IMR-90 (cell line): ENCODE measurements at regions not wholly inside any gene's neighbourhood (a gene's known extent, or its start where the extent isn't known, plus 50 kb on each side); places are given as distances from the start of the nearest gene placed in this dataset.

ENCODE experiments used
- ATAC-seq: fragments of 200-7000 bp; cut with Tn5 transposase; 2 replicates; pipeline ENCODE4 v1.9.1; 2020; ENCODE audit warnings: low read depth, mild to moderate bottlenecking, moderate library complexity
- BruUV-seq: library from RNA; stranded (reverse); fragments of 400-500 nt; replicated peaks from 2 replicates; lab custom pipeline; 2021; lab: Mats Ljungman, UMichigan
- CTCF ChIA-PET: fragments of 300-600 bp; formaldehyde crosslinking; extraction: SDS; loops from one replicate; lab custom pipeline; 2021; ENCODE audit warnings: antibody characterized with exemption; lab: Yijun Ruan, JAX
- POLR2A ChIA-PET: fragments of 300-600 bp; sonication (Branson Sonifier 250); formaldehyde crosslinking; loops from one replicate; lab custom pipeline; 2022; ENCODE audit warnings: antibody characterized with exemption; ENCODE audit not compliant: unreplicated experiment; lab: Charles Lee
- DNase-seq: peaks from one replicate; pipeline ENCODE4 v3.0.0; 2013
- H2AFZ ChIP-seq: replicated peaks from 2 replicates; pipeline ENCODE3; 2013; ENCODE audit warnings: low read length, mild to moderate bottlenecking; ENCODE audit not compliant: poor library complexity
- H2AK5ac ChIP-seq: 2 replicates; pipeline ENCODE4 v1.6.1; 2013; ENCODE audit warnings: low read depth, low read length, inconsistent platforms
- H2AK9ac ChIP-seq: replicated peaks from 2 replicates; pipeline ENCODE3; 2013; ENCODE audit warnings: mild to moderate bottlenecking, low read depth, low read length, moderate library complexity; ENCODE audit not compliant: poor library complexity
- H2BK120ac ChIP-seq: 2 replicates; pipeline ENCODE4 v1.6.1; 2013; ENCODE audit warnings: low read depth, low read length, inconsistent platforms
- H2BK15ac ChIP-seq: 3 replicates; pipeline ENCODE4 v1.6.1; 2013; ENCODE audit warnings: low read depth, low read length, inconsistent platforms
- H2BK20ac ChIP-seq: 2 replicates; pipeline ENCODE4 v1.6.1; 2013; ENCODE audit warnings: low read depth, mild to moderate bottlenecking, inconsistent platforms, low read length, moderate library complexity
- H2BK5ac ChIP-seq: 2 replicates; pipeline ENCODE4 v1.6.1; 2013; ENCODE audit warnings: mild to moderate bottlenecking, low read depth, low read length, inconsistent platforms; ENCODE audit not compliant: poor library complexity, severe bottlenecking
- H3K14ac ChIP-seq: replicated peaks from 2 replicates; pipeline ENCODE4 v1.6.1; 2013; ENCODE audit warnings: low read depth, low read length, inconsistent platforms
- H3K18ac ChIP-seq: 2 replicates; pipeline ENCODE4 v1.6.1; 2013; ENCODE audit warnings: low read depth, low read length, control low read depth
- H3K23ac ChIP-seq: 2 replicates; pipeline ENCODE4 v1.6.1; 2013; ENCODE audit warnings: low read depth, low read length, inconsistent platforms
- H3K27ac ChIP-seq: 2 replicates; pipeline ENCODE4 v1.5.1; 2013; ENCODE audit warnings: mild to moderate bottlenecking, control low read depth, low read length; ENCODE audit not compliant: insufficient read depth
- H3K27me3 ChIP-seq: 2 replicates; pipeline ENCODE4 v1.6.1; 2013; ENCODE audit warnings: low read length; ENCODE audit not compliant: control insufficient read depth, insufficient read depth
- H3K36me3 ChIP-seq: 2 replicates; pipeline ENCODE4 v1.6.1; 2013; ENCODE audit warnings: low read length, mixed read lengths; ENCODE audit not compliant: control insufficient read depth, insufficient read depth
- H3K4ac ChIP-seq: 2 replicates; pipeline ENCODE4 v1.6.1; 2013; ENCODE audit warnings: low read depth, low read length, inconsistent platforms
- H3K4me1 ChIP-seq: 2 replicates; pipeline ENCODE4 v1.6.1; 2013; ENCODE audit warnings: low read length, mixed read lengths; ENCODE audit not compliant: control insufficient read depth, insufficient read depth
- H3K4me2 ChIP-seq: 2 replicates; pipeline ENCODE4 v1.6.1; 2013; ENCODE audit warnings: low read depth, mild to moderate bottlenecking, control low read depth, low read length, moderate library complexity
- H3K4me3 ChIP-seq: 2 replicates; pipeline ENCODE4 v1.5.1; 2013; ENCODE audit warnings: low read depth, mild to moderate bottlenecking, control low read depth, low read length, moderate library complexity; ENCODE audit not compliant: insufficient read depth
- H3K56ac ChIP-seq: 2 replicates; pipeline ENCODE4 v1.6.1; 2013; ENCODE audit warnings: low read length, inconsistent platforms; ENCODE audit not compliant: insufficient read depth; ENCODE audit errors: extremely low read depth
- H3K79me1 ChIP-seq, 2 experiments: 2 replicates each; pipeline ENCODE4 v1.6.1; 2013; ENCODE audit warnings: low read length in 2 of 2, inconsistent platforms in 1 of 2, low read depth in 1 of 2
- H3K9ac ChIP-seq: 2 replicates; pipeline ENCODE4 v1.6.1; 2013; ENCODE audit warnings: low read depth, low read length, control low read depth
- H3K9me1 ChIP-seq: 2 replicates; pipeline ENCODE4 v1.6.1; 2013; ENCODE audit warnings: low read length, inconsistent platforms; ENCODE audit not compliant: insufficient read depth
- H3K9me3 ChIP-seq: 2 replicates; pipeline ENCODE4 v1.6.1; 2013; ENCODE audit warnings: low read length; ENCODE audit not compliant: control insufficient read depth, insufficient read depth
- H4K20me1 ChIP-seq: 2 replicates; pipeline ENCODE4 v1.6.1; 2013; ENCODE audit warnings: low read length, inconsistent platforms; ENCODE audit not compliant: insufficient read depth
- H4K5ac ChIP-seq: 2 replicates; pipeline ENCODE4 v1.6.1; 2013; ENCODE audit warnings: mild to moderate bottlenecking, low read depth, low read length, control low read depth
- H4K8ac ChIP-seq, 2 experiments: 2 replicates each; pipeline ENCODE4 v1.6.1; 2013; ENCODE audit warnings: low read depth in 2 of 2, low read length in 2 of 2, control low read depth in 1 of 2, inconsistent platforms in 1 of 2
- H4K91ac ChIP-seq: 2 replicates; pipeline ENCODE4 v1.6.1; 2013; ENCODE audit warnings: low read depth, low read length, inconsistent platforms; ENCODE audit not compliant: insufficient read depth
- BHLHE40 ChIP-seq: fragments of 150-350 bp; IDR thresholded peaks from 2 replicates; pipeline ENCODE4 v1.6.1; 2016; ENCODE audit warnings: mild to moderate bottlenecking, low read depth, low read length
- CEBPB ChIP-seq: IDR thresholded peaks from 2 replicates; pipeline ENCODE4 v1.6.1; 2012; ENCODE audit warnings: low read depth, low read length, improper control_type of control experiment
- CHD1 ChIP-seq: IDR thresholded peaks from 2 replicates; pipeline ENCODE4 v1.6.1; 2012; ENCODE audit warnings: low read depth, low read length, improper control_type of control experiment
- FOS ChIP-seq: fragments of 150-350 bp; IDR thresholded peaks from 2 replicates; pipeline ENCODE4 v1.6.1; 2016; ENCODE audit warnings: low read depth, low read length
- MAFK ChIP-seq: IDR thresholded peaks from 2 replicates; pipeline ENCODE4 v1.6.1; 2012; ENCODE audit warnings: low read depth, low read length, improper control_type of control experiment
- MAZ ChIP-seq: IDR thresholded peaks from 2 replicates; pipeline ENCODE4 v1.6.1; 2012; ENCODE audit warnings: low read depth, mild to moderate bottlenecking, low read length, improper control_type of control experiment, moderate library complexity, borderline replicate concordance
- MXI1 ChIP-seq: IDR thresholded peaks from 2 replicates; pipeline ENCODE4 v1.6.1; 2012; ENCODE audit warnings: low read depth, mild to moderate bottlenecking, low read length, moderate library complexity, borderline replicate concordance
- NFE2L2 ChIP-seq: fragments of 150-350 bp; IDR thresholded peaks from 2 replicates; pipeline ENCODE4 v1.6.1; 2016; ENCODE audit warnings: low read depth, mild to moderate bottlenecking, low read length
- POLR2A ChIP-seq: IDR thresholded peaks from 2 replicates; pipeline ENCODE4 v1.6.1; 2012; ENCODE audit warnings: mild to moderate bottlenecking, low read depth, low read length
- RAD21 ChIP-seq: IDR thresholded peaks from 2 replicates; pipeline ENCODE4 v1.6.1; 2012; ENCODE audit warnings: low read length, improper control_type of control experiment
- RCOR1 ChIP-seq: IDR thresholded peaks from 2 replicates; pipeline ENCODE4 v1.6.1; 2012; ENCODE audit warnings: mild to moderate bottlenecking, low read length, improper control_type of control experiment; ENCODE audit not compliant: insufficient replicate concordance
- RFX5 ChIP-seq: IDR thresholded peaks from 2 replicates; pipeline ENCODE4 v1.8.0; 2012; ENCODE audit warnings: low read depth, mild to moderate bottlenecking, low read length, moderate library complexity
- SMC3 ChIP-seq: fragments of 150-350 bp; IDR thresholded peaks from 2 replicates; pipeline ENCODE4 v1.6.1; 2016; ENCODE audit warnings: low read depth, mild to moderate bottlenecking, antibody characterized with exemption, low read length, moderate library complexity
- WGBS, 2 experiments: methylation state at CpG; one replicate each; pipeline versions ENCODE4 v1.1.5 to v1.1.7; 2013; ENCODE audit warnings: missing lambda C conversion rate in 2 of 2; ENCODE audit not compliant: insufficient read length in 1 of 2; ENCODE audit errors: extremely low coverage in 2 of 2; 5-methylcytosine and 5-hydroxymethylcytosine counted together
- dilution Hi-C: fragments of 300-500 bp; cut with HindIII; formaldehyde crosslinking; loops from one replicate; pipeline ENCODE4 v1.14.3; 2018; ENCODE audit warnings: low sequenced_read_pairs; ENCODE audit not compliant: unreplicated experiment
- in situ Hi-C: fragments of 300-500 bp; cut with MboI; formaldehyde crosslinking; loops from 3 replicates; pipeline ENCODE4 v1.14.3; 2019; ENCODE audit warnings: low sequenced_read_pairs, inconsistent platforms, mixed read lengths
- intact Hi-C: fragments of 100-400 bp; cut with micrococcal nuclease; formaldehyde crosslinking; loops from 2 replicates; pipeline ENCODE4 v1.10.0; 2022
- TF ChIP-seq, protein P1 (sequence below): conservative IDR thresholded peaks from 2 replicates; pipeline ENCODE4 v1.5.1; 2012; ENCODE audit warnings: mild to moderate bottlenecking, low read depth, low read length, improper control_type of control experiment
- TF ChIP-seq, protein P2 (sequence below): fragments of 150-350 bp; IDR thresholded peaks from 2 replicates; pipeline ENCODE4 v1.6.1; 2016; ENCODE audit warnings: low read depth, mild to moderate bottlenecking, low read length, moderate library complexity, borderline replicate concordance
- TF ChIP-seq, protein P3 (sequence below): fragments of 150-350 bp; IDR thresholded peaks from 2 replicates; pipeline ENCODE4 v1.6.1; 2017; ENCODE audit warnings: mild to moderate bottlenecking, antibody characterized with exemption, low read length, low read depth

DNA sequence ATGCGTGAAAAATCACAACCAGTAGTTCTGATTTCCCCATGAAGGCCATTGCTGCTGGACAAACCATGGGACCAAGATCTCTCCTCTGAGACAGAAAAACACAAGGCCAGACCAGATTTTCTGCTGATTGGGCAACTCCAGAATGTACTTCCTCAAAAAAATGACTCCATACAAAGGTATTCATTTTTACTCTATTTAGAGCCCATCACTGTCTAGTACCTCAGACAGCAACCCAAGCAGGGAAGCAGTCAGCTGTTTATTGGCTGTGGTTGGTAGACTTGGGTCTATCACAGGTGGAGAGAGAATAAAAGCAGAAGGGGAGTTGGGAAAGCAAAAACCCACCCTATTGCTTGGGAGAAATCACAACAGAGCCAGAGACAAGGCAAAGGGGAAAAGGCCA is 219.9 kb downstream of the PIK3C3 start:
- dilution Hi-C loops (no loop called here), in situ Hi-C loops (no loop called here), intact Hi-C loops (no loop called here)
- Histone ChIP-seq H2BK120ac (no peak overlapping the region), H4K91ac (no peak overlapping the region), H3K14ac (no peak overlapping the region), H2BK20ac (no peak overlapping the region), H3K27ac (no peak overlapping the region), H2BK15ac (no peak overlapping the region), H3K23ac (no peak overlapping the region), H3K4me2 (no peak overlapping the region), H4K20me1 (no peaks in the 10 kb centered on the region), H2BK5ac (no peak overlapping the region), H3K27me3 (no peaks in the 10 kb centered on the region), H4K8ac (no peak overlapping the region), H3K4me1 (no peaks in the 10 kb centered on the region), H2AFZ (no peak overlapping the region), H3K56ac (no peak overlapping the region), H2AK9ac (no peak overlapping the region), H2AK5ac (no peak overlapping the region), H3K79me1 (no peaks in the 10 kb centered on the region), H3K9ac (no peak overlapping the region), H3K4ac (no peak overlapping the region), H3K9me1 (no peaks in the 10 kb centered on the region), H3K4me3 (no peak overlapping the region), H3K36me3 (no peaks in the 10 kb centered on the region), H3K9me3 (no peaks in the 10 kb centered on the region), H4K5ac (no peak overlapping the region), H3K18ac (no peak overlapping the region)
- DNase-seq = no peak
- POLR2A ChIA-PET = no interaction called here
- TF ChIP-seq, protein P1, sequence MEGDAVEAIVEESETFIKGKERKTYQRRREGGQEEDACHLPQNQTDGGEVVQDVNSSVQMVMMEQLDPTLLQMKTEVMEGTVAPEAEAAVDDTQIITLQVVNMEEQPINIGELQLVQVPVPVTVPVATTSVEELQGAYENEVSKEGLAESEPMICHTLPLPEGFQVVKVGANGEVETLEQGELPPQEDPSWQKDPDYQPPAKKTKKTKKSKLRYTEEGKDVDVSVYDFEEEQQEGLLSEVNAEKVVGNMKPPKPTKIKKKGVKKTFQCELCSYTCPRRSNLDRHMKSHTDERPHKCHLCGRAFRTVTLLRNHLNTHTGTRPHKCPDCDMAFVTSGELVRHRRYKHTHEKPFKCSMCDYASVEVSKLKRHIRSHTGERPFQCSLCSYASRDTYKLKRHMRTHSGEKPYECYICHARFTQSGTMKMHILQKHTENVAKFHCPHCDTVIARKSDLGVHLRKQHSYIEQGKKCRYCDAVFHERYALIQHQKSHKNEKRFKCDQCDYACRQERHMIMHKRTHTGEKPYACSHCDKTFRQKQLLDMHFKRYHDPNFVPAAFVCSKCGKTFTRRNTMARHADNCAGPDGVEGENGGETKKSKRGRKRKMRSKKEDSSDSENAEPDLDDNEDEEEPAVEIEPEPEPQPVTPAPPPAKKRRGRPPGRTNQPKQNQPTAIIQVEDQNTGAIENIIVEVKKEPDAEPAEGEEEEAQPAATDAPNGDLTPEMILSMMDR = no peak
- TF ChIP-seq RAD21 (no peak), CHD1 (no peak), MAFK (no peak), BHLHE40 (no peak), MXI1 (no peak), MAZ (no peak), SMC3 (no peak), CEBPB (no peak), FOS (no peak), RFX5 (no peak), POLR2A (no peak), RCOR1 (no peak), NFE2L2 (no peak)
- TF ChIP-seq, protein P2, sequence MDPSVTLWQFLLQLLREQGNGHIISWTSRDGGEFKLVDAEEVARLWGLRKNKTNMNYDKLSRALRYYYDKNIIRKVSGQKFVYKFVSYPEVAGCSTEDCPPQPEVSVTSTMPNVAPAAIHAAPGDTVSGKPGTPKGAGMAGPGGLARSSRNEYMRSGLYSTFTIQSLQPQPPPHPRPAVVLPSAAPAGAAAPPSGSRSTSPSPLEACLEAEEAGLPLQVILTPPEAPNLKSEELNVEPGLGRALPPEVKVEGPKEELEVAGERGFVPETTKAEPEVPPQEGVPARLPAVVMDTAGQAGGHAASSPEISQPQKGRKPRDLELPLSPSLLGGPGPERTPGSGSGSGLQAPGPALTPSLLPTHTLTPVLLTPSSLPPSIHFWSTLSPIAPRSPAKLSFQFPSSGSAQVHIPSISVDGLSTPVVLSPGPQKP = no peak
- TF ChIP-seq, protein P3, sequence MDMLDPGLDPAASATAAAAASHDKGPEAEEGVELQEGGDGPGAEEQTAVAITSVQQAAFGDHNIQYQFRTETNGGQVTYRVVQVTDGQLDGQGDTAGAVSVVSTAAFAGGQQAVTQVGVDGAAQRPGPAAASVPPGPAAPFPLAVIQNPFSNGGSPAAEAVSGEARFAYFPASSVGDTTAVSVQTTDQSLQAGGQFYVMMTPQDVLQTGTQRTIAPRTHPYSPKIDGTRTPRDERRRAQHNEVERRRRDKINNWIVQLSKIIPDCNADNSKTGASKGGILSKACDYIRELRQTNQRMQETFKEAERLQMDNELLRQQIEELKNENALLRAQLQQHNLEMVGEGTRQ = no peak
- BruUV-seq = no TSS peak
- ATAC-seq = no peak
- CTCF ChIA-PET = no interaction called here
- WGBS, 2 experiments = no CpG with 5 or more reads among the region's 1 CpG
